Loucy (cell line): ENCODE measurements at regions not wholly inside any gene's neighbourhood (a gene's known extent, or its start where the extent isn't known, plus 50 kb on each side); places are given as distances from the start of the nearest gene placed in this dataset.

Experiments used
- CTCF ChIP-seq: fragments of 200-600 bp; sonication (generic); conservative IDR thresholded peaks from 2 replicates; pipeline ENCODE4 v1.5.1; 2014; ENCODE audit warnings: mild to moderate bottlenecking, antibody characterized with exemption, low read length
- EZH2phosphoT487 ChIP-seq: fragments of 200-600 bp; IDR thresholded peaks from 2 replicates; pipeline ENCODE4 v1.6.1; 2018; ENCODE audit warnings: antibody characterized with exemption, mild to moderate bottlenecking, moderate library complexity, borderline replicate concordance

- TF ChIP-seq CTCF: no peak
- no peak for TF ChIP-seq EZH2phosphoT487
Observed at GRCh38 chr3:72341380-72341770, 506.9 kb downstream of the SHQ1 start.
